ENCODE measurements at regions not wholly inside any gene's neighbourhood (a gene's known extent, or its start where the extent isn't known, plus 50 kb on each side); places are given as distances from the start of the nearest gene placed in this dataset.

GRCh38 chr7:52053525-52053924 lies 736.9 kb upstream of the COBL start:
- no peak for DNase-seq (ENCODE audit: low spot score)

GRCh38 chr7:52030722-52031121 lies 714.1 kb upstream of the COBL start:
- no peak for DNase-seq (ENCODE audit: low spot score)

- no peak for DNase-seq (ENCODE audit: low spot score)
Observed at GRCh38 chr7:52026140-52026539, 709.5 kb upstream of the COBL start.

GRCh38 chr7:52021343-52021742 lies 704.7 kb upstream of the COBL start:
- DNase-seq (ENCODE audit: low spot score), result no peak

GRCh38 chr7:52018680-52019054 lies 702.1 kb upstream of the COBL start:
- no peak for DNase-seq (ENCODE audit: low spot score)

- no peak for DNase-seq (ENCODE audit: low spot score)
Observed at GRCh38 chr7:52017802-52018679, 701.4 kb upstream of the COBL start.

- DNase-seq (ENCODE audit: low spot score), result no peak
Observed at GRCh38 chr7:52009181-52009580, 692.6 kb upstream of the COBL start.

- DNase-seq (ENCODE audit: low spot score), result no peak
Observed at GRCh38 chr7:52006674-52007073, 690.1 kb upstream of the COBL start.

- DNase-seq (ENCODE audit: low spot score), result no peak
Observed at GRCh38 chr7:52005613-52006012, 689.0 kb upstream of the COBL start.

GRCh38 chr7:51995596-51996179 lies 679.1 kb upstream of the COBL start:
- DNase-seq (ENCODE audit: low spot score), result no peak

GRCh38 chr7:51982653-51983052 lies 666.0 kb upstream of the COBL start:
- no peak for DNase-seq (ENCODE audit: low spot score)

- DNase-seq (ENCODE audit: low spot score), result no peak
Observed at GRCh38 chr7:51980812-51981211, 664.2 kb upstream of the COBL start.

- DNase-seq (ENCODE audit: low spot score), result no peak
Observed at GRCh38 chr7:51980313-51980712, 663.7 kb upstream of the COBL start.

GRCh38 chr7:51977913-51978312 lies 661.3 kb upstream of the COBL start:
- DNase-seq (ENCODE audit: low spot score), result no peak

GRCh38 chr7:51973939-51974338 lies 657.3 kb upstream of the COBL start:
- DNase-seq (ENCODE audit: low spot score), result no peak

GRCh38 chr7:51973071-51973470 lies 656.5 kb upstream of the COBL start:
- no peak for DNase-seq (ENCODE audit: low spot score)

GRCh38 chr7:51970961-51971665 lies 654.5 kb upstream of the COBL start:
- DNase-seq (ENCODE audit: low spot score), result no peak

- DNase-seq (ENCODE audit: low spot score), result no peak
Observed at GRCh38 chr7:51968461-51968860, 651.9 kb upstream of the COBL start.

GRCh38 chr7:51965454-51965853 lies 648.8 kb upstream of the COBL start:
- no peak for DNase-seq (ENCODE audit: low spot score)

GRCh38 chr7:51961804-51962203 lies 645.2 kb upstream of the COBL start:
- no peak for DNase-seq (ENCODE audit: low spot score)

GRCh38 chr7:51950813-51951212 lies 634.2 kb upstream of the COBL start:
- no peak for DNase-seq (ENCODE audit: low spot score)

GRCh38 chr7:51949726-51950644 lies 633.4 kb upstream of the COBL start:
- DNase-seq (ENCODE audit: low spot score), result no peak

Measured in CD4-positive, alpha-beta T cell treated with Interleukin-15 for 4 hours (primary cell).